A204.1 (cell line): ENCODE measurements at regions not wholly inside any gene's neighbourhood (a gene's known extent, or its start where the extent isn't known, plus 50 kb on each side); places are given as distances from the start of the nearest gene placed in this dataset.

Experiments
- FAIRE-seq: peaks from 2 replicates; lab custom pipeline; 2012; peaks lifted over from hg19 to GRCh38; lab: Jason Lieb, UNC

DNA sequence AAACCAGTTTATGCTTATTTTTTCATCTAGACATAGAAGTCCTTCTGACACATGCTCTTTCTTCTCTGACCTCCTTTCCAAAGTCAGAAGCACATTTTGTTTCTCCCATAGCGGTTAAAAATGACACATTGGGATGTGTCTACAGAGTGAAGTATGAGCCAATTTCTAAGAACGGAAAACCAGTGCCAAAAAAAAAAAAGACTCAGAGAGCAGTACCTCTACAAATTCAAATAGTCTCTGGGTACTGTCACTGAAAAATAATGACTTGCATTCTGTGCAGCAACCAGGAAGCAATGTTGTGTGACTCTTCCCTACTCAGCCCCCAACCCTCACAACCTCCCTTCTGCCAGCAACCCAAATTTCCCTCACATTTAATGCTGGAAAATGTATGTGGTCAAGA is 145.5 kb upstream of the PMFBP1 start:
- no peak for FAIRE-seq

DNA sequence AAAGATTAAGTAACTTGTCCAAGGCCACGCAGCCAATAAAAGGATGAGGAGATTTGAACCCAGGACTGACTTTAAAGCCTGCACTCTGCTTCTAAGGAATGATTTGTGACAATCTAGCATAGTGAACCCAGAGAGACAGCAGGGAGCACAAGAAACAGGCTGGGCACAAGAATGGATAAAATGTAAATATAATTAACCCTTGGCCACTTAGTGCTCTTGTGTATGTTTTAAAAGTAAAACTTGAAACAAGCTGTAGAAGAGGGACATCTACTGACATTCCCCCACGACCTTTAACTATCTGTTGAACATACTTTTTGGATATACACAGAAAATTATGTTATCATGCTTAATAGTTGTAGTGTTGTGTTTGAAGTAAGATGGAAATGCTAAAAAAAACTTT is 141.9 kb upstream of the PMFBP1 start:
- FAIRE-seq, result no peak

DNA sequence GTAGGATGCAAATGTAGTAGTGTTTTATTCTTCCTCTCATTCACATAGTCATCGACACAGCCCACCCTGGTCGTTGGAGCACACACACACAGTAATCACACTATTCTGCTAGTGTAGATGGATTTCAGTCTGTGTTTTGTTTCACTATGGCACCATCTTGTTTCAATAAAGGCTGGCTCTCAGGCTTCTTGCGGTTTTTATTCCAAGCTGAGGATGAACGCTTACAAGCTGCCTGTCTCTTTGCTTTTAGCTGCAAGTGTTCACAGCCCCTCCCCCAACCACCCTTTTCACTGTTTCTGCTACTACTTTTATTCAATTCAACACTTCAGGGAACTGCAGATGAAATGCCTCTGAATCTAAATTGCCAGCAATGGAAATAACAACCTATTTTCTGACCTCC is 140.9 kb upstream of the PMFBP1 start:
- FAIRE-seq, result no peak

DNA sequence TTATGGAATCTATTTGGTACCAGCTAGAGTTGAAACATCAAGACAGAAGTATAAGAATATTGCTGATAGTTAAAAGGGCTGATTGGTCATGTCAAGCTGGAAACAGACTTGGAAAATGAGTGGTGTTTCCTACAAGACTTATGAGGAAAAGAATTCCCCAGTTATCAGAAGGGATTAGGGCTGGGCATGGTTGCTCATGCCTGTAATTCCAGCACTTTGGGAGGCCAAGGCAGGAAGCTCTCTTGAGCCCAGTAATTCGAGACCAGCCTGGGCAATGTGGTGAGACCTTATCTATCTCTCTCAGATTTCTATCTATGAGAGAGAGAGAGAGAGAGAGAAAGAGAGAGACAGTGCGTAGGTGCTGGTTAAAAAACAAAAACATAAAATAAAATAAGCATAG is 139.5 kb upstream of the PMFBP1 start:
- no peak for FAIRE-seq

DNA sequence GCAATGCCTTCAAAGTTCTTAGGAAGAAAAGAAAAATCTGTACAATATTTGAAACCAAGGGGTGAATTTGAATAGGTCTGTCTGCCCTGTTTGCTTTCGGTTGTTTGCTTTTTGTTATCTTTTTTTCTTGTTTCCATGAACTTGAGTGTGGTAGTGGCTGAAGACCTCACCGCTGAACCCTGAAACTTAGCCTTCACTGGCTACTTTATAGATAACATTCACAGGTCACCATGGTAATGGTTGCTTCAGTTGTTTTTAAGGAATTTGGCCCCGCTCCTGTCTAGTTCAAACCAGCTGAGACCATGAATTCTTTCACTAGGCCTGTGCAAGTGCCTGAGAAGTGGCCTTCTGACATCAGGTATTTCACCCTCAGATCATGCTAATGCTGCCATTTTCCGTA is 137.0 kb upstream of the PMFBP1 start:
- no peak for FAIRE-seq

DNA sequence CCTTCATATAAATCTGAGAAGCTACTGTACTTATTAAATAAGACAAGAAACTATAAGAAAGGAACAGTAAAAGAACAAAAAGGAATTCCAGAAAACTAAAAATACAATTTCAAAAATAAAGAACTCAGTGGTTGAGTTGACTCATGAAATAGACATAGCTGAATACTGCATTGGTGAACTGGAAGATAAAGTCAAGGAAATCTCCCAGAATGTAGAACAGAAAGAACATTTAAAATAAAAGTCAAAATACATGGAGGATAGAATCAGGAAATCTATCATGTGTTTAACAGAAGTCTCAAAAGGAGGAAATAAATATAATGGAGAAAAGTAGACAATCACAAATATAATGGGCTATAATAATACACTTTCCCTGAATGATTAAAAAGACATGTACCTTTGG is 136.4 kb upstream of the PMFBP1 start:
- FAIRE-seq, result peak; percentile 46

DNA sequence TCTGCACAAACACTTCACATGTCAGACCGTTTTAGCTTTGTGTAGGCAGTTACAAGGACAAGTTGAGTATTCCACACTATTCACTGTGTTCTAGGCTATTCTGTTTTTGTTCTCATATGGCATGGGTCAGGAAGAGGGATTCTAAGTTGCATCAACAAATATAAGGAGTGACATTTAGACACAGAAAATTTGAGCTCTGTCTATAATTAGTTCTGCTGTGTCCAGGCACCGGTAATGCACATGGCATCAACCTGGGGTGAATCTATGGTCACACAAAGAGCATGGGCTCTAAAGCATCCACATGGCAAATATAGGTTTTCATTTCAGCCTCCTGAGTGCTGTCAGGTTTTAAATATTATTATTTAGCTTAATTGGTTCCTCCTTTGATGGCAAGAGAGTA is 130.4 kb upstream of the PMFBP1 start:
- FAIRE-seq, result no peak

DNA sequence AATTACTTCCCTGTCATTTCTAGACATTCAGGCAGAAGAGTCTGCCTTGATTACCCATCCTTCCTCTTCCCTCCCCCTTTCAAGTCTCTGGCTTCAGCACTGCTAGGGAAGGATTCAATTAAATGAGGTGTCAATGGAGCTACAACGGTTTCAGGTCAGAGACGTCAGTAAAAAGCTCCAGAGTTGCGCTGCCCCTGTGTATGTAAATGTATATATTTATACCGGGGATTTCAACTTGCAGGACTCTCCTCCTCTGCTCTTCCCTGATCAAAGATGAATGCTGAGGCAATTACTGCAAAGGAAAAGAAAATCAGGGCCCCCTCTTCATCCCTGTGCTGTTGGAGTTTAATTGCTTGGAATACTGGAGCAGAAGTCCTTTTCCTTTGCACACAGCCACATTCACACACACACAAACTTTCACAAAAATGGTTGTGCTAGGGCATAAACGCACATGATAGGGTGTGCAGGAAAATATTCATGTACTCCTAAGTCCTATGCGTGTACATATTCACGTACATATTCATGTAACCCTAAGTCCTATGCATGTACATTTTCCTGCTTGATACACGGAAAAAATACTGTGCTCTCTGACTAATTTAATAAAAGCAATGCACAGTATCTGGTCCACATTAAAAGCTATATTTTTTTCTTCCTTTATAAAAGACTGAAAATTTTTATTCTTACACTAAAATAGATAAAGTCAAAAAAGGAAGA is 129.7 kb upstream of the PMFBP1 start:
- FAIRE-seq, result no peak

DNA sequence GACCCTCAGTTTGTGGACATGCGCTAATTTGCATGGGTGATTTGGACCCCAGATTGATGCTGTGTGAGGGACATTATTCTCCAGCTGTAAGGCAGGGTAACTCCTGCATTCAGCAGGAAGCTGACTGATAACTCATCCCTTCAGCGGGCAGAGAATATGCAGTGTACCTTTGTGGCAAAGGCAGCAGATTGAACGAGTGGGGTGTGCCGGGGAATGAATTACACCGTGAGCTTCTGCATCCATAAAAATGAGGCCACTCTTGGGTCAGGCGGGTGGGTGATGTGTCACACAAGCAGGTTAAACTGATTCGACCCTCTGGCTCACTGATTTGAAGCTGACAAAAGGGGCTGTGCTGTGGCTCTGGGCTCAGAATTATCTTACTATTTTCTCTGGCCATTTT is 128.9 kb upstream of the PMFBP1 start:
- FAIRE-seq, result no peak

DNA sequence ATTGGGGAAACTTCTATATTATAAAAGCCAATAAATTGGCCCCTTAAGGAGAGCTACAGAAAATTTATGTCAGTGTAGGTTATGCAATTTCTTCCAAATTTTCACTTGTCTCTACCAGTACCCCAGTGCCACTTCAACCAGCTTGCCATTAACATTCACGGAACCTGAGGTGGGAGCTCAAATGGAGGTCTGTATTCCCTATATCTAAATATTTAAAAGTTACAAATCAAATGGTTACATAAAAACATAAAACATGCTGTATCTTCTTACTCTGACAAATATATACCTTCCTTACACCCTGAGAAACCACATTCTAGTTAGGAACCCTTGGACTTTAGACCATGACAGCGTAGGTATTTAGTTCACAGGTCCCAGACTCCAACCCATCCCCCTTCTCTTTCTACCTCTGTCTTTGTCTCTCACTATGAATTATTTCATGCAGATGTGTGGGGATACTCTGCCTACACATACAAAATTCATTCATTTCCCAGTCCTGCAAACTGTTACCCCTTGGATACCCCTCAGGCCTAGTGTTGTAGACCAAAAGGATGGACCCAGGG is 127.8 kb upstream of the PMFBP1 start:
- FAIRE-seq, result no peak

DNA sequence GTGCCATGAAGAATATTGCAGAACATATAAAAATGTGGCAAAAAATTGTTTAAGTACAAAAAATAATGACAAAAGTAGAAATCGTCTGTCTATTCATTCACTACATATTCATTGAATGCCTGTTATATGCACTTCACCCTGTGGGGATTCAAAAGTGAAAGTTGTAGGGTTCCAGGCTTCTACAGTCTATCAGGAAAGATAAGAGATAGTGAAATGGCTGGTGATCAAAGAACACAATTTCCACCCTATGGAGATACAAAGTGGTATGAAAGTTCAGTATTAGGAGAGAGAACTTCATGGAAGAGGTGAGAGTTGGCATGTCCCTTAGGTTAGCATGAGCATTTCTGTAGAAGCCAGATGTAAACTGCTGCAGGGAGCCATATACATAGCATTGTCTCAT is 127.0 kb upstream of the PMFBP1 start:
- FAIRE-seq, result no peak

DNA sequence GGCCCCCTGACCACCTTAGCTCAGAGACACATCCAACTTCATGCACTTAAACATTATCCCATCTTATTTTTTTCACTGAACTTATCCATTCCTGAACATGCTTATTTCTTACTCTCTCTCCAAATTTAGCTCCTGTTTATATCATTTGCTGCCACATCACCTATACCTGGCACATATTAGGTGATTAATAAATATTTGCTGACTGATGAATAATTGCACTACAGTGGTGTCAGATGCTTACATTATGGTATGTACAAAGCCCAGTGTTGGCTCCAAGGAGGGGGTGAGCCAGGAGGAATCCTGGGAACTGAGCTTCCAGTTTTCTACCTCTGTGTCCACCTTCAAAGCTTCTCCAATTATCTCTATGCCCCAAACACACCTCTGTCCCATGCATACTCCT is 124.0 kb upstream of the PMFBP1 start:
- no peak for FAIRE-seq

DNA sequence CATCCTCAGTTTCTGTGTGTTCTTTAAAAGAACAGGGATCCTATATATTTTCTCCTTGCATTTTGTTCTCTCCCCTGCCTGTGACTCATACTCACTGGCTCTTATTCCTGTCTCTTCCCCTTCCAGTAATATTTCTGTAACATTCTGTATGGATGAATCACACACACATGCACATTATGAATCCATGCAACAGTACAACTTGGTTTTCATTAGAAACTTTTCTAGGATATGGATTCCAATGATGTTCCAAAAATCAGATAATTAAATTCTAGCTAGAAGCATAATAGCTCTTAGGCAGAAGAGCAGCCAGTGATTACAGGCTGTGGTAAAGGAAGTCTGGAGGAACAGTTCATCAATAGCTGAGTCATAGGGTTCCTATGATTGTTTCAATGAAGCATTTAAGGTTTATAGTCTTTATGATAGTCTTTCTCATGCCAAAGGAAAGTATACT is 119.6 kb upstream of the PMFBP1 start:
- no peak for FAIRE-seq

DNA sequence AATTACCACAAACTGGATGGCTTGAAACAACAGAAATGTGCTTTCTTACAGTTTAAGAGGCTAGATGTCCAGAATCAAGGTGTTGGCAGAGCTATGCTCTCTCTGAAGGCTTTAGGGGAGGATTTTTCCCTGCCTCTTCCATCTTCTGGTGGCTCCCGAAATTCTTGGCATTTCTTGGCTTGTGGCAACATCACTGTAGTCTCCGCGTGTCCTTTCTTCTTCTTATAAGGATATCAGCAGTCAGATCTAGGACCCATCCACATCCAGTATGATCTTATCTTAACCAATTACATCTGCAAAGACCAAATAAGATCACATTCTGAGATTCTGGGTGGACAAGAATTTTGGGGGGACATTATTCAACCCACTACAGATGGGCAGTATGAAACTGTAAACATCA is 119.2 kb upstream of the PMFBP1 start:
- no peak for FAIRE-seq

DNA sequence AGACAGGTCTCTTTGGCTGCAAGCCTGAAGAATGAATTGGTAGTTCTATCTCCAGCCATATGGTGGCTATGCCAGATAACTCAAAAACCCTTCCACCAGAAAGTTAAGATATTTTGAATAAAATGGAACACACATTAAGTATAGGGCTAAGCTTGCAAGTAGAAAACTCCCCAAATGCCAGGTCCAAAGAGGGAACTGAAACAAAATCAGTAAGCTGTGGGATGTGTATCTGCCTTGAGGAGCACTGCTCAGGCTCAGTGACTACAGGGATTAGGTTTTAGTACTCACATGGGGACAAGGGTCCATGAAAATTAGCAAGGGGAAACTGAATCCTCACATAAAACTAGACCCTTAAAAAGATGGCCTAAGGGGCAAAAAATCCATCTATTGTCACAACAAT is 115.7 kb upstream of the PMFBP1 start:
- no peak for FAIRE-seq

DNA sequence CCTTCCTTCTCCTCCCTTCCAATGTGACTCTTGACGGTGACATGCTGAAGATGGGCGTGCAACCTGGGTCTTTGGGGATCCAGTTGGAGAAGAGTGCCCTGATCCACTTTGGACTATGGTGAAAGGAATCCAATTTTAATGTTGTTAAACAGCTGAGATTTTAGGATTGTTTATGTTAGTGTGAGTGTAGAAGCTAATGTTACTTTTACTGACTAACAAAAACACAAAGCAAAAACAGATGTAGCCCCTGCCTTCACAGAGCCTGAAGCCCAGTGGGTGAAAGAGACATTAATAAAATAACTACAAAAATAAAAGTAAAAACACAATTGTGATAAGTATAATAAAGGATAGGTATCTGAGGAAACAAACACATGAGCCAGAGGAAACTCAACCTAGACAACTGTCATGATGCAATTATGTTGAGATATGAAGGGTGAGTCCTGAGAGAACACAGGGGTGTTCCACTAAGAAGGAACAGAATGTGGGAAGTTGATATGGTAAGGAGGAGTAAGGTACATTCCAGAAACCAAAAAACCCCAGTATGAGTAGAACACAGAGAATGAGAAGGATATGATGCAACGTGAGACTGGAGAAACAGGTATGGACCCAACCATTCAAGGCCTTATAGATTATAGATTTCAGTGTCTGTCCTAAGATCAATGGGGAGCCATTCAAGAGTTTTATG is 115.1 kb upstream of the PMFBP1 start:
- FAIRE-seq, result no peak

DNA sequence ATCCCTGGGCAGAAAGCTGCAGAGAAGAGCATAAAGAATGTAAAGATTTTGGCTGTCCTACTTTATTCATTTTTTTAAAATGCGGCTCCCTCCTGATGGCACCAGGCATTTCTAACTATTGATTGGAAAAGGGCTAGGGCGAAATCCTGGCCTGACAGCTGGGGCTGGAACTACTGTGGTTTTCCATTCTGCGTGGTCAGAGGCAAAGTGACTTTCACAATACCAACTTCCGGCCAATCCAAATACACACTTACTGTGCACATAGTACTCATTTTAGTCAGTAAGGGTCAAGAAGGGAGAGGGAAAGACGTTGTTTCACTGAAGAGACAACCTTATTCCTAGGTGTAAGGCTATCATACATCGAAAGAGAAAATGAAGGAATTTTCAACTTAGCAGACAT is 113.8 kb upstream of the PMFBP1 start:
- FAIRE-seq, result no peak

DNA sequence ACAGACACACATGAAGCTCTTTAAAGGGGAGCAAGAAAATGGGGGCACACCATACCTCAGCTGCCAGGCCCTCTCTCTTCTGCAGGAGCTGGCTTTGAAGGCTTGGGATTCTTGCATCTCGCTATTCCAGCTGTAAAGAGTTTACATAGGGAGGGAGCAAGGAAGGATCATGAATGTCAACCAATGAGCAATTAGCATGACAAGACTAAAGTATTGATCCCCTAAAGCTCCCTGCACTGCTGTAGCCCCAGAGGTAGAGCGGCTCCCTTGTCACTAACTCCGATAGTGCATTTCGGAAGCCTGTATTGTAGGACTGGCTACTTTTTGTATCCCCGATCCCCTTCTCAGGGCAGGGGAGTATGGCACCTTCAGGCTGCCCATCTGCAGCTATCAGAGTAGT is 113.4 kb upstream of the PMFBP1 start:
- no peak for FAIRE-seq

DNA sequence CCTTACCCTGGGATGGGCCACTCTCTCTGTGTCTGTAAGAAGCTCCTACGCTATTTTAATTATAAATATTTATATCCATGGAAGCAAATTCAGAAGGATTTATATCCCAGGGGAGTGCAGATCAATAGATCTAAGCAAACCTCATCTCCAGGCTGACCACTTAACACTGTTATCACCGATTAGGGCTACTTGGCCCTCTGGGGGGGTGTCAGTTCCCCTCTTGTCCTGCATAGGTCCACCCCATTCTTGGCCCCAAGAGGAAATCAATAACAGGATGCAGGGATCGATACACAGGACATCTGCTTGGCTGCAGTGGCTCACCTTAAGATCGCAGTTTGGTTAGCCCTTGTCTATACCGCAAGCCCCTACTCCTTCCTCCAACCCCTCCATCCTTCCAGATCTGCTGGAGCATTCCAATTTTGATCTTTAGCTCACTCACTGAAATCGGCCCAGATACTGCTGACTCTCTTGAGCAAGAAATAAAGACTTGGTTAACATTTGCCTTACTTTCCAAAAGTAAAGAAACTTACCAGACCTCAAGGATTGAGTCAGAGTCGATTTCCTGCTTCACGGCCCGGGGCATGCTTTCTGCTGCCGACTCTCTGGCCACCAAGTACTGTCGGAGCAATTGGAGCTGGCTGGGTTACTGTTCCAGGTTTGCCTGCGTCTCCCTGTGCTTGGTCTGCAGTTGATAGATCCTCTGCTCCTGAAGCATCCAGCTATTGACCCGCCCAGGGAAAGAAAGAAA is 112.3 kb upstream of the PMFBP1 start:
- no peak for FAIRE-seq

DNA sequence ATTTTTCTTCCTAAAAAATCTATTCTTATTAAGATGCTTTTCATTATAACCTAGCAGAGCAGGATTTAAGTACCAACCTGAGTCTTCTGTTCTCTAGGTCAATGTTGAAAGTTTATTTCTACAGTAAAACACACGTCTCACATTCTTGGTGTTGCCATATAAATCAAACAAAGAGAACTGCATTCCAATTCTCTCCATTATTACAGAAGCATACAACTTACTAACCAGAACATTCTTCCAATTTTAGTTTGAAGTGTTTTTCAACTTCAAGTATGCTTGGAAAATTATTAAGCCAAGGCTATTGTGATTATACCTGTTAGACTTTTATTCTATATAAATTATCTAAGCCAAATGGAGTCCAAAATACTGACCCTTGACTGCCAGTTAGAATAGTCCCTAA is 110.4 kb upstream of the PMFBP1 start:
- no peak for FAIRE-seq

DNA sequence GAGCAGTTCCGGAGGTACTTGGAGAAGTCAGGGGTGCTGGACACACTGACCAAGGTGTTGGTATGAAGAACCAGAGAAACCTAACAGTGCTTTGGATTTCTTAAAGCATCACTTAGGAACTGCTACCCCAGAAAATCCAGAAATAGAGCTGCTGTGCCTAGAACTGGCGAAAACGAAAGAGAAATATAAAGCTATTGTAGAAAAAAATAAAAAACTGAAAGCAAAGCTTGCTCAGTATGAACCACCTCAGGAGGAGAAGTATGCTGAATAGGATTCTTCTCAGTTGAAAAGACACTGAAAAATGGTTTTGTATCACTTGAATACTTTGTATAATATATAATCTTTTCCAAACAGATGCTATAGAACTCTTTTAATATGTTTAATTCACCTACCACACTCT is 106.3 kb upstream of the PMFBP1 start:
- FAIRE-seq, result no peak

DNA sequence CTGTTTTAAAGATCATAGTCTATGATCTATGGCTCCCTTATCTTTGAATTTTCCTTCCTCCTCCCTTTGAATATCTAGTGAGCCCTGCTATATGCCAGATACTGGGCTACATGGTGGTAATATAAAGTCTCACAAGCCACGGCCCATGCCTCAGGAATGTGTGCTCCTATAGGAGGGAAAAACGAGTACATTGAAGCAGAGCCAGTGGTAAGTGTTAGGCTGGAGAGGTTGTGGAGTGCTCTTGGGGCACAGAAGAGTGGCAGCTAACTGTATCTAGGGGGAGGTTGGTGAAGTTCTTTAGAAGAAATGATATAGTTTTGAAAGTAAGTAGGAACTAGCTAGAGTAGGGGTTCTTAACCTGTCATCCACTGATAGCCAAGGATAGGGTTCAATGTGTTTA is 105.8 kb upstream of the PMFBP1 start:
- no peak for FAIRE-seq

DNA sequence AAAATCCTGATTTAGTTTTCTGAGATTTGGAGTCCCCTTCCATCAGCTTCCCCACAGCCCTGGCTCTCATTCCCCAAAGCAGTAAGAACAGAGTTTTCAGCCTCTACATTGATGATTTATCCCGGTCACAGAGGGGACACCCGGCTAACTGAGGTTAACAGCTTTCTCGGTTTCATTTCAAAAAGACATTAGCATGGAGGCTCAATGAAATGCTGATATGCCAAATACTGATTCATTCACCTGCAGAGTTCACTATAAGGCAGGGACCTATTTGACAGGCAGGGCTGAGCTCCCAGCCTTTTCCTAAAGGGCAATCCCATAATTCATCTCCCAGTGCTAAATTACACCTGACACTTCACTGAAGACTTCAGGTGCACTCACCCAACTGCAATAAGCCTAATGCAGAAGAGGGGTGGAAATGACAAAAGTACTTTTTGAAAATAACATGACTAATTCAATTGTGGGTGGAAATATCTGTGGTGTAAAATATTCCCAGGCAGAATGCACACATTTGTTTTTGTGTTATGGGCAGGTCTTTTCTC is 99.8 kb upstream of the PMFBP1 start:
- no peak for FAIRE-seq
